ENCODE measurements at regions not wholly inside any gene's neighbourhood (a gene's known extent, or its start where the extent isn't known, plus 50 kb on each side); places are given as distances from the start of the nearest gene placed in this dataset.
"Not testable (repeated sequence)": the region's sequence is repeated elsewhere in the genome, so short reads cannot be mapped to it uniquely, and the experiment has no call there.

DNA sequence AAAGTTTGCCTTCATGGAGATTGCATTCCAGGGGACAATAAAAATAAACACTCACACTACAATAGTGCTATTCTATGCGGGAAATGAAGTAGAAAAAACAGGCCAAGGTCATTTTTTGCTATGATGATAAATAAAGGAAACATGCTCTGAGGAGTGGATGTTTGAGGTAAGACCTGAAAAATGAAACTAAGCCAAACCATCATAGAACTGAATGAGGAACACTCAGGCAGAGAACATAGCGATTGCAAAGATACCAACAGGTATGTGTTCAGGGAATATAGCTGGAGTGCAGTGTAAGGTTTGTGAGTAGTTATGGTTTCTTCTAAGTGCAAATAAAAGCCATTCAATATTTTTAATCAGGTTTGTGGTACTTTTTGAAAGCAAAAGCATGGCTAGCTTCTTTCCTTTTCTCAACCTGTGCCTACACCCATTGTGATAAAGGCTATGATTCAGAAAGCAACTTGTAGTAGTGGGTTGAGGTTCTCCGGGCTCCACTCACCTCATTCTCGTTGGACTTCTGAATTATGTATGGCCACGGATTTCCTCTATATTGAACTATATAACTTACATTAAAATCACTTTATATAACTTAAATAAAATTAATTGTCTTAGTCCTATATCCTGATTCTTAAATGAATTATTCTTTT lies 278.2 kb upstream of the CHORDC1 start:
- Histone ChIP-seq H3K36me3 (ENCODE audit: control insufficient read depth in 3 of 3, insufficient read depth in 3 of 3, low read length in 3 of 3) (no peaks in the 10 kb centered on the region), H3K9ac (ENCODE audit: low read depth in 1 of 3, low read length in 3 of 3) (no peak overlapping the region), H3K4me1 (ENCODE audit: control insufficient read depth in 3 of 3, insufficient read depth in 3 of 3, low read length in 3 of 3) (no peaks in the 10 kb centered on the region), H3K9me3 (ENCODE audit: control insufficient read depth in 3 of 3, low read length in 3 of 3) (peaks cover 0 to 3% (median 3%) of the 10 kb centered on the region in 3 donors), H3K27me3 (ENCODE audit: control insufficient read depth in 3 of 3, insufficient read depth in 3 of 3, low read length in 3 of 3) (no peaks in the 10 kb centered on the region), H3K27ac (ENCODE audit: low read depth, low read length) (no peak overlapping the region), H3K4me3 (ENCODE audit: low read length in 3 of 3) (no peak overlapping the region)

DNA sequence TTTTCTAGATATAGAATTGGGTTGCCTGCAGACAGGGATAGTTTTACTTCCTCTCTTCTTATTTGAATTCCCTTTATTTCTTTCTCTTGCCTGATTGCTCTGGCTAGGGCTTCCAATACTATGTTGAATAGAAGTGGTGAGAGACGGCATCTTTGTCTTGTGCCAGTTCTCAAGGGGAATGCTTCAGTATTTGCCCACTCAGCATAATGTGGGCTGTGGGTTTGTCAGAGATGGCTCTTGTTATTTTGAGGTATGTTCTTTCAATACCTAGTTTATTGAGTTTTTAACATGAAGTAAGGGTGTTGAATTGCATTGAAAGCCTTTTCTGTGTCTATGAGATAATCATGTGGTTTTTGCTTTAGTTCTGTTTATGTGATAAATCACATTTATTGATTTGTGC lies 273.9 kb upstream of the CHORDC1 start:
- H3K4me1 ChIP-seq (ENCODE audit: control insufficient read depth in 3 of 3, insufficient read depth in 3 of 3, low read length in 3 of 3) = no peaks in the 10 kb centered on the region
- no peak overlapping the region for H3K4me3 ChIP-seq (ENCODE audit: low read length in 3 of 3)
- H3K9me3 ChIP-seq (ENCODE audit: control insufficient read depth in 3 of 3, low read length in 3 of 3) = peaks cover 0 to 3% (median 3%) of the 10 kb centered on the region in 3 donors
- no peaks in the 10 kb centered on the region for H3K27me3 ChIP-seq (ENCODE audit: control insufficient read depth in 3 of 3, insufficient read depth in 3 of 3, low read length in 3 of 3)
- no peak overlapping the region for H3K27ac ChIP-seq (ENCODE audit: low read depth, low read length)
- no peaks in the 10 kb centered on the region for H3K36me3 ChIP-seq (ENCODE audit: control insufficient read depth in 3 of 3, insufficient read depth in 3 of 3, low read length in 3 of 3)
- no peak overlapping the region for H3K9ac ChIP-seq (ENCODE audit: low read depth in 1 of 3, low read length in 3 of 3)

DNA sequence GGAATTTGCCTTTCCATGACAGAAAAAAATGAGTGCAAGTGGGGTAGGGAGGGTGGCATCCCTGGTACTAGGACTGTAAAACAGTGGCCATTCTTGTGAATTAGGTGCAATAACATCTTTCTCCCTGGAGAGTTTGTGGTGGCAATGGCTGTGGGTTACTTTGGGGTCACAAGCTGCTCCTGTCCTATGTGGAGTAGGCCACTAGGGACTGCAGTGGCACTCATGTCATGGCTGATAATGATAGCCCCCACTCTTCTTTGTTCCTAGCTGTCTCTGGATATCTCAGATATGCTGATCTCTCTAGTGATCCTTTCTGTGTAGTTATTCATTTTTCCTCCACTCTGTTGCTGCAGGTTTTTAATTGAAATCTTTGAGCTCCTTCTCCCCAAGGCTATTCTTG lies 270.5 kb upstream of the CHORDC1 start:
- H3K9ac ChIP-seq (ENCODE audit: low read depth in 1 of 3, low read length in 3 of 3) = no peak overlapping the region
- no peak overlapping the region for H3K27ac ChIP-seq (ENCODE audit: low read depth, low read length)
- H3K36me3 ChIP-seq (ENCODE audit: control insufficient read depth in 3 of 3, insufficient read depth in 3 of 3, low read length in 3 of 3) = no peaks in the 10 kb centered on the region
- no peaks in the 10 kb centered on the region for H3K4me1 ChIP-seq (ENCODE audit: control insufficient read depth in 3 of 3, insufficient read depth in 3 of 3, low read length in 3 of 3)
- no peaks in the 10 kb centered on the region for H3K27me3 ChIP-seq (ENCODE audit: control insufficient read depth in 3 of 3, insufficient read depth in 3 of 3, low read length in 3 of 3)
- H3K4me3 ChIP-seq (ENCODE audit: low read length in 3 of 3) = no peak overlapping the region
- peaks cover 0 to 3% (median 3%) of the 10 kb centered on the region in 3 donors for H3K9me3 ChIP-seq (ENCODE audit: control insufficient read depth in 3 of 3, low read length in 3 of 3)

DNA sequence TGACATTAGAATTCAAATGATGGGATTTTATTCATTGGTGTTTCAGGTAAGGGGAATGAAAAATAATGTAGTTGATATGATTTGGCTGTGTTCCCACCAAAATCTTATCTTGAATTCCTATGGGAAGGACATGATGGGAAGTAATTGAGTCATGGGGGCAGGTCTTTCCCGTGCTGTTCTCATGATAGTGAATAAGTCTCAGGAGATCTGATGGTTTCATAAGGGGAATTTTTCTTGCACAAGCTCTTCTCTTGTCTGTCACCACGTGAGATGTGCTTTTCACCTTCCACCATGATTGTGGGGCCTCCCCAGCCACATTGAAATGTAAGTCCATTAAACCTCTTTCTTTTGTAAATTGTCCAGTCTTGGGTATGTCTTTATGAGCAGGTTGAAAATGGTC lies 268.6 kb upstream of the CHORDC1 start:
- no peaks in the 10 kb centered on the region for H3K36me3 ChIP-seq (ENCODE audit: control insufficient read depth in 3 of 3, insufficient read depth in 3 of 3, low read length in 3 of 3)
- H3K4me3 ChIP-seq (ENCODE audit: low read length in 3 of 3) = no peak overlapping the region
- no peak overlapping the region for H3K27ac ChIP-seq (ENCODE audit: low read depth, low read length)
- no peaks in the 10 kb centered on the region for H3K9me3 ChIP-seq (ENCODE audit: control insufficient read depth in 3 of 3, low read length in 3 of 3)
- no peak overlapping the region for H3K9ac ChIP-seq (ENCODE audit: low read depth in 1 of 3, low read length in 3 of 3)
- no peaks in the 10 kb centered on the region for H3K4me1 ChIP-seq (ENCODE audit: control insufficient read depth in 3 of 3, insufficient read depth in 3 of 3, low read length in 3 of 3)
- H3K27me3 ChIP-seq (ENCODE audit: control insufficient read depth in 3 of 3, insufficient read depth in 3 of 3, low read length in 3 of 3) = no peaks in the 10 kb centered on the region

DNA sequence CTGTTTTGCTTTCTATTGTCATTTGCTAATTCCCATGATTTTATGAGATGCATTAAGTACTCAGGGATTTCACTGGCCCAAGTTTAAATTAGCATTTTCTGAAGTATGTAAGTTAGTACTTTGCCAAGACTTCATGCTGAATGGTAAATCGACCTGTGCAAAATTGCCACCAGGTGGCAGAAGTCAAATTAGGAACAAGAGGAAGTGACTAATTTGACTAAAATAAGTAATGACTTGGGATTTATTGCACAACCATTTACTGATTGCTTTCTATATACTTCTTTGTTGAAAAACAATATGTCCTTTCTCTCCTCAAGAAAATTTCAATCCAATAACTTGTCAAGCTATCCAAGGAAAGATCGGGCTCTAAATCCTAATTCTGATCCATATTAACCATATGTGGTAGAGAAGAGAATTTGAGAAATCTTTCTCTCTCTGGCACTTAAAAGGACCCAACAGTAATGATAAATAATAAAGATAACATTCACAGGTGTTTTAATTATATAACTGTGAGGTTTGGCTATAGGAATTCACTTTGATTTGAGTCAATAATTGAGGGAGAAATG lies 253.7 kb upstream of the CHORDC1 start:
- no peaks in the 10 kb centered on the region for H3K36me3 ChIP-seq (ENCODE audit: control insufficient read depth in 3 of 3, insufficient read depth in 3 of 3, low read length in 3 of 3)
- H3K27ac ChIP-seq (ENCODE audit: low read depth, low read length) = no peak overlapping the region
- no peaks in the 10 kb centered on the region for H3K27me3 ChIP-seq (ENCODE audit: control insufficient read depth in 3 of 3, insufficient read depth in 3 of 3, low read length in 3 of 3)
- H3K9me3 ChIP-seq (ENCODE audit: control insufficient read depth in 3 of 3, low read length in 3 of 3) = no peaks in the 10 kb centered on the region
- no peak overlapping the region for H3K4me3 ChIP-seq (ENCODE audit: low read length in 3 of 3)
- H3K4me1 ChIP-seq (ENCODE audit: control insufficient read depth in 3 of 3, insufficient read depth in 3 of 3, low read length in 3 of 3) = no peaks in the 10 kb centered on the region
- H3K9ac ChIP-seq (ENCODE audit: low read depth in 1 of 3, low read length in 3 of 3) = no peak overlapping the region

DNA sequence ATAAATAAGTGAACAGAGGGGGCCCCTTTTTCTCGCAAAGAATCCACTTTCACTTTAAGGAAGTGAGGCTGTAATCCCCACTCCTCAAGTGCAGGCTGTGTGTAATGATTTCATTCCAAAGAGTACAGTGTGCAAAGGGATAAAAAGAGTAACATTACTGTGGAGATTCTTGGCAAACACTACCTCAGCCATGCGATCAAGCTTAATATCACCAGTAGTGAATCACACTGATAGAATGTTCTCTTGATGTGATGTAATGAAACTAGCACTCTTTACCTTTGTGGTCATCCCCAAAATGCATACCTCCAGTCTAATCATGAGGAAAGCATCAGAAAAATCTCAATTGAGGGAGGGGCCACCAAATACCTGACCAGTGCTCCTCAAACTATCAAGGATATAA lies 246.1 kb upstream of the CHORDC1 start:
- Histone ChIP-seq H3K27ac (ENCODE audit: low read depth, low read length) (no peak overlapping the region), H3K27me3 (ENCODE audit: control insufficient read depth in 3 of 3, insufficient read depth in 3 of 3, low read length in 3 of 3) (no peaks in the 10 kb centered on the region), H3K4me3 (ENCODE audit: low read length in 3 of 3) (no peak overlapping the region), H3K9me3 (ENCODE audit: control insufficient read depth in 3 of 3, low read length in 3 of 3) (no peaks in the 10 kb centered on the region), H3K4me1 (ENCODE audit: control insufficient read depth in 3 of 3, insufficient read depth in 3 of 3, low read length in 3 of 3) (no peaks in the 10 kb centered on the region), H3K9ac (ENCODE audit: low read depth in 1 of 3, low read length in 3 of 3) (no peak overlapping the region), H3K36me3 (ENCODE audit: control insufficient read depth in 3 of 3, insufficient read depth in 3 of 3, low read length in 3 of 3) (no peaks in the 10 kb centered on the region)

DNA sequence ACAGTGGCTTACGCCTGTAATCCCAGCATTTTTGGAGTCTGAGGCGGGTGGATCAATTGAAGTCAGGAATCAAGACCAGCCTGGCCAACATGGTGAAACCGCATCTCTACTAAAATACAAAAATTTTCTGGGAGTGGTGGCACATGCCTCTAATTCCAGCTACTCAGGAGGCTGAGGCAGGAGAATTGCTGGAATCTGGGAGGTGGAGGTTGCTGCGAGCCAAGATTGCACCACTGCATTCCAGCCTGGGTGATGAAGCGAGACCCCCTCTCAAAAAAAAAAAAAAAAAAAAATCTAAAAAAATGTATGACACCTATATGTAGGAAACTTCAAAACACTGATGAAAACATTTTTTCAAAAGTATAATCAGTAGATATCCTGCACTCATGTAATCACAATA lies 242.7 kb upstream of the CHORDC1 start:
- no peaks in the 10 kb centered on the region for H3K9me3 ChIP-seq (ENCODE audit: control insufficient read depth in 3 of 3, low read length in 3 of 3)
- no peak overlapping the region for H3K4me3 ChIP-seq (ENCODE audit: low read length in 3 of 3)
- no peaks in the 10 kb centered on the region for H3K36me3 ChIP-seq (ENCODE audit: control insufficient read depth in 3 of 3, insufficient read depth in 3 of 3, low read length in 3 of 3)
- no peak overlapping the region for H3K9ac ChIP-seq (ENCODE audit: low read depth in 1 of 3, low read length in 3 of 3)
- H3K27ac ChIP-seq (ENCODE audit: low read depth, low read length) = no peak overlapping the region
- H3K4me1 ChIP-seq (ENCODE audit: control insufficient read depth in 3 of 3, insufficient read depth in 3 of 3, low read length in 3 of 3) = no peaks in the 10 kb centered on the region
- no peaks in the 10 kb centered on the region for H3K27me3 ChIP-seq (ENCODE audit: control insufficient read depth in 3 of 3, insufficient read depth in 3 of 3, low read length in 3 of 3)

DNA sequence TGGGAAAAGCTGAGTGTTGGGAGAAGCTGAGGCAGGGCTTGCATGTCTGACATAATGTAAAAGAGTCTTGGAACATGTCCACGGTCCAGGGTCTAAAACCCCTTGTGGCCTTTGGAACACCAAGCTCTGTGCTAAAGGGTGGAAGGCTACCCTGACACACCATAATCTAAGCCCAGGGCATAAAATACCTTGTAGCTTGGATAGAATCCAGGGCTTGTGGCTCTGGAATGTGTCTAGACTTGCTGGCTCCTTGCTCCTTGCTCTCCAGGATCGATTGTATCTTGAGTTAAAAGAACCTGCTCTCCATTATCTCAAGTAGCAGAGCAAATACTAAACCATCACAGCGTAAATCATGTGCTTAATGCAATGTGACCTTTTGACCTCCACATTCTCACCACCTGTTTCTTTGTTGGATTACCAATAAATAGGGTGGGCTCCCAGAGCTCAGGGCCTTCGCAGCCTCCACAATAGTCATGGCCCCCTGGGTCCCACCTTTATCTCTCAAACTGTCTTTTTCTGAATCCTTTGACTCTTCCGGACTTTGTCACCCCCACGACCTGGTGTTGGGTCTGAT lies 232.6 kb upstream of the CHORDC1 start:
- not testable (repeated sequence) for H3K27ac ChIP-seq (ENCODE audit: low read depth, low read length); H3K4me3 ChIP-seq (ENCODE audit: low read length in 3 of 3); H3K9ac ChIP-seq (ENCODE audit: low read depth in 1 of 3, low read length in 3 of 3); H3K4me1 ChIP-seq (ENCODE audit: control insufficient read depth in 3 of 3, insufficient read depth in 3 of 3, low read length in 3 of 3); H3K27me3 ChIP-seq (ENCODE audit: control insufficient read depth in 3 of 3, insufficient read depth in 3 of 3, low read length in 3 of 3); H3K36me3 ChIP-seq (ENCODE audit: control insufficient read depth in 3 of 3, insufficient read depth in 3 of 3, low read length in 3 of 3); H3K9me3 ChIP-seq (ENCODE audit: control insufficient read depth in 3 of 3, low read length in 3 of 3)

DNA sequence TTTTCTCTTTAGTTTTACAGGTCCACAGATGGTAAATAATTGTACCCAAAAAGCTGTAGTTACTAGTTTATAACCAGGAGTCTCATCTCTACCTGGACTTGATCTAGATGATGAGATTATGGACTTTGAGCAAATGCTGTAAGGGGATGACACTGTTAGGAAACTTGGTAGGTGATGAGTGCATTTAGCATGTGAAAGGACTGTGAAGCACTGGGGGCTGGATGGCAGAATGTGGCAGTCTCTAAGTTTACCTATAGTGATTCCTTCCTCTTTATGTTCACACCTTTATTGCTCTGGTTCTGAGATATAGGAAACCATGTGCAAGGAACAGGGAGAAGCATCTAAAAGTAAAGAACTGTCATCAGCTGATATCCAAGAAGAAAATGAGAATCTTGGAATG lies 230.7 kb upstream of the CHORDC1 start:
- Histone ChIP-seq H3K9me3 (ENCODE audit: control insufficient read depth in 3 of 3, low read length in 3 of 3) (no peaks in the 10 kb centered on the region), H3K27me3 (ENCODE audit: control insufficient read depth in 3 of 3, insufficient read depth in 3 of 3, low read length in 3 of 3) (no peaks in the 10 kb centered on the region), H3K36me3 (ENCODE audit: control insufficient read depth in 3 of 3, insufficient read depth in 3 of 3, low read length in 3 of 3) (no peaks in the 10 kb centered on the region)

DNA sequence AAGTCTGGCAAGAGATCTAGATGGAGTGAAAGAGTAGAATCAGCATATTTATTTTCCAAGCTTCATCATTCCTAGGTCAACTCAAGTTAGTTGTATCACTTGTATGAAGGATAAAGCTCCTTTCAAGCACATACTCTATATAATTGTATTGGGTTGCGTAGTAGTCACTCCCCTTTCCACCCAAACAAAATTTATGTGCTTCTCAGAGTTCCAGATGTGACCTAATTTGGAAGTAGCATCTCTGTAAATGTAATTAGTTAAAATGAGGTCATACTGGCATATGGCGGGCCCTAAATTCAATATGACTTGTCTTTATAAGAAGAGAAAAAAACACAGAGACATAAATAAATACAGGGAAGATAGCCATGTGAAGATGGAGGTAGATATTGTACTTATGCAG lies 226.8 kb upstream of the CHORDC1 start:
- Histone ChIP-seq H3K36me3 (ENCODE audit: control insufficient read depth in 3 of 3, insufficient read depth in 3 of 3, low read length in 3 of 3) (no peaks in the 10 kb centered on the region), H3K9me3 (ENCODE audit: control insufficient read depth in 3 of 3, low read length in 3 of 3) (no peaks in the 10 kb centered on the region), H3K4me3 (ENCODE audit: low read length in 3 of 3) (no peak overlapping the region)

More for the DNA sequence above, 230.7 kb upstream of the CHORDC1 start:
- no peaks in the 10 kb centered on the region for H3K4me1 ChIP-seq (ENCODE audit: control insufficient read depth in 3 of 3, insufficient read depth in 3 of 3, low read length in 3 of 3)
- H3K9ac ChIP-seq (ENCODE audit: low read depth in 1 of 3, low read length in 3 of 3) = no peak overlapping the region
- H3K27ac ChIP-seq (ENCODE audit: low read depth, low read length) = no peak overlapping the region
- no peak overlapping the region for H3K4me3 ChIP-seq (ENCODE audit: low read length in 3 of 3)

More for the DNA sequence above, 226.8 kb upstream of the CHORDC1 start:
- Histone ChIP-seq H3K27ac (ENCODE audit: low read depth, low read length) (no peak overlapping the region), H3K4me1 (ENCODE audit: control insufficient read depth in 3 of 3, insufficient read depth in 3 of 3, low read length in 3 of 3) (peaks cover 0 to 3% (median 0%) of the 10 kb centered on the region in 3 donors), H3K9ac (ENCODE audit: low read depth in 1 of 3, low read length in 3 of 3) (no peak overlapping the region), H3K27me3 (ENCODE audit: control insufficient read depth in 3 of 3, insufficient read depth in 3 of 3, low read length in 3 of 3) (no peaks in the 10 kb centered on the region)

Data from skeletal muscle tissue (tissue), 3 donors.